Middle frontal gyrus (tissue), 1 donor: ENCODE measurements at regions not wholly inside any gene's neighbourhood (a gene's known extent, or its start where the extent isn't known, plus 50 kb on each side); places are given as distances from the start of the nearest gene placed in this dataset.

ENCODE experiments used
- DNase-seq: peaks from one replicate; pipeline ENCODE4 v3.0.0-alpha.2; 2015; ENCODE audit warnings: low spot score; ENCODE audit errors: extremely low spot score

DNA sequence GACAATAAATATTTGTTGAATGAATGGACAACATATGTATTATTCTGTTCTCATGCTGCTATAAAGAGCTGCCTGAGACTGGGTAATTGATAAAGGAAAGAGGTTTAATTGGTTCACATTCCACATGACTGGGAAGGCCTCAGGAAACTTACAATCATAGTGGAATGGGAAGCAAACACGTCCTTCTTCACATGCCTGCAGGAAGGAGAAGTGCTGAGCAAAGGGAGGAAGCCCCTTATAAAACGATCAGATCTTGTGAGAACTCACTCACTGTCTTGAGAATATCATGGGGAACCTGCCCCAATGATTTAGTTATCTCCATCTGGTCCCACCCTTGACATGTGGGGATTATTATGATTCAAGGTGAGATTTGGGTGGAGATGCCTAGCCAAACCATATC is 233.9 kb upstream of the AADAT start:
- DNase-seq = no peak

GRCh38 chr4:170307182-170307581 is 217.4 kb upstream of the AADAT start:
- no peak for DNase-seq

GRCh38 chr4:170306208-170306607 is 216.5 kb upstream of the AADAT start:
- DNase-seq = no peak

GRCh38 chr4:170305627-170306026 is 215.9 kb upstream of the AADAT start:
- DNase-seq = no peak

DNA sequence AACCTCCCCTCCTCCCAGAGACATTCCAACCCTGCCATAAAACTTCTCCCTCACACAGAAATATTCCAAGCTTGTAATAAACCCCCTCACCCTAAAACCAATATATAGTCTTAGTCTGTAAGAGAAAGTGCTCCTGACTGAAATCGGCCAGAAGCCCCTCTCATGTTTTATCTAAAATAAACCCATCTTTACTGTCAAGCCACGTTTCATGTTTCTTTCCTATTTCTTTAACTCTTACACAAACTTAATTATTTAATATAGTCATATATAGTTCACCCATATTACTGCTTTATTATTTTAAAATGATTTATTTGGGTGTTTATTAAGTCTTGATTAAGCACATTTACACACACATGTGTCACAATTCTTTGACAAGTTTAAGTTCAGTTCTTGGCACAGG is 191.3 kb upstream of the AADAT start:
- DNase-seq = no peak

DNA sequence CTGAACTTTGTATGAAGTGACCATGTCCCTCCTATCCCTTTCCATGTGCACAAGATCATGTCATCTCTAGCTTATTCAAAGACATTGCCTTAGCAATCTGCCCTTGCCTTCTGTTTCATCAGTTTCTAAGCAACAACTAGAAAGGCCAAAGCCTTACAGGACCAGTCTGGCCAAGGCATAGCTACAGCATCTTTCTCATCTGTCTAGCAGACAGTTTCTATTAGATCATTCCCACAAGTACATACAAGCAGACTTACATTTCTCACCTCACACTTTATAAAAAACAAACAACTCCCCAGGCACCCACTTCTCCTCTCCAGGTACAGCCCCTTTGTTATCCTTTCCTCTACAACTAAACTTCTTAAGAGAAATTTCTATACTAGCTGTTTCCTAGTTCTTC is 188.7 kb upstream of the AADAT start:
- no peak for DNase-seq

- no peak for DNase-seq
Observed at GRCh38 chr4:170274616-170275015, 184.9 kb upstream of the AADAT start.

DNA sequence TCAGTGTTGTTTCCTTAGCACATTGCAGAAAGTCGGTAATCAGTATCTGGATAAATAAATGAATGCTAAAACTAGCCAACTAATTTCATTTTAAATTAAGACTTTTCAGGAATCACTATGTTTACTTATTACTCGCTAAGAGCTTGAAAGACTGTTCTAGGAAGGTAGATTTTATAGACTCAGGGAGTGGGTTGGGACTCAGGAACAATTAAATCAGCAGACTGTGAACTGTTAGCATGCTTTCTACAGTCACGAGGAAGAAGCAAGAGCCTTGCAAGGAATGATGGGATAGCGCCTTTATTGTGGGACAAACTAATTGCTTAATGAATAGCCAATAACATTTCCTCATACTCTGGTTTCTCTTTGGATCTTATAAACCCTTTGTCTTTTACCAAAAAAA is 183.2 kb upstream of the AADAT start:
- DNase-seq = no peak

GRCh38 chr4:170271723-170272122 is 182.0 kb upstream of the AADAT start:
- DNase-seq = no peak

DNA sequence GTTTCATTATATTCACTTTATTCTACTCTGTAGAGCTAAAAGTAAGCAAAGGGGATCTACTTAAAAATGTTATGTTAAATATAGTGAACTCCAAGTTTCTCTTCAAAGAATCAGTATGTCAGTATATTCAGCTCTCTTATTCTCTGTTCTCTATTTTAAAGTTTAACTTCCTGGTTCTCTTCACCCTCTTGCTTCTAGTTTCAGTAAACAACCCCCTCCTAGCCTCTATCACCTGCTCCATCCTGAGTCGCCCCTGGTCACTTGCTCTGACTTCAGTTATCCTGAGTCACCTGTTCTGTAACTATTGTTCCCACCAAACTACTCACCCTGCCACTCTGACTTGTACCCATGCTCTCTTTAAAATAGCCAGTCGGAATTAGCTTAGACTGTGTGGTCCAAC is 180.9 kb upstream of the AADAT start:
- no peak for DNase-seq

- DNase-seq = no peak
Observed at GRCh38 chr4:170269950-170270349, 180.2 kb upstream of the AADAT start.

DNA sequence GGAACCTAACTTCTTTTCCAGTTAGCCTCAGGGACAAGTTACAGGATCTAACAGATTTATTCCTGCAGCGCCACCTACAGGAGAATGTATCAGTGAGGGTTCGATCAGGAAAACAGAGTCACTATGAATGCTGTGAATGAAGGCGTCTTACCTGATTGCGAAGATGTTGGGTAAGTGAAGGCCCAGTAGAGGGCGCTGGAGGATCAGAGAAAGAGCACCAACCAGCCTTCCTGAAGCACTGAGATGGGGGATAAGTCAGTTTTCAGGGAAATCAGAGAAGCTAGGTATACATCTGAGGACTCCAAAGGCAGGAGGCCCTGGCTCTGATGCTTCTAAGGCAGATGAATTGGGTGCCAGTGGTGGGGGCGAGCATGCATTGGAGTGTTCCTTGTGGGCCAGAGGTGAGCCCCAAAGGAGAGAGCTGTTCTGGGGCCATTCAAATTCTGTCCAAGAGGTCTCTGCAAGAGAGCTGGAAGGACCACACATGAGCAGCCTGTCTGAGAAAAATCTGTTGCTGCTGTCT is 169.9 kb upstream of the AADAT start:
- DNase-seq = peak; percentile 71

DNA sequence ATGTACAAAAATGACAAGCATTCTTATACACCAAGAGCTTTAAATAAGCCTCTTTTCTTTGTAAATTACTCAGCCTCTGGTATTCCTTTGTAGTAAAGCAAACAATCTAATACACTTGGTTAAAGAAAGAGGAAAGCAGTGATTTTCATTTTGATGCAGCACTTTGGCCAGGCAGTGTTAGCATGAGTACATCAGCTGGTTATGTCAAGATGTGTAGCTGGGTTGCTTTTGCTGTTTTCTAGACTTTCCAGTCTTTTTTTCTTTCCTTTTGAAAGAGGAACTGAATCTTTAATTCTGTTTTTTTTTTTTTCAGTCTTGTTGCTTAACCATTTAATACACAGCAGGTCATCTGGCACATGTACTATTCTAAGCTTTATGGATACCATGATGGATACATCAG is 167.1 kb upstream of the AADAT start:
- no peak for DNase-seq

GRCh38 chr4:170248576-170248975 is 158.8 kb upstream of the AADAT start:
- no peak for DNase-seq

DNA sequence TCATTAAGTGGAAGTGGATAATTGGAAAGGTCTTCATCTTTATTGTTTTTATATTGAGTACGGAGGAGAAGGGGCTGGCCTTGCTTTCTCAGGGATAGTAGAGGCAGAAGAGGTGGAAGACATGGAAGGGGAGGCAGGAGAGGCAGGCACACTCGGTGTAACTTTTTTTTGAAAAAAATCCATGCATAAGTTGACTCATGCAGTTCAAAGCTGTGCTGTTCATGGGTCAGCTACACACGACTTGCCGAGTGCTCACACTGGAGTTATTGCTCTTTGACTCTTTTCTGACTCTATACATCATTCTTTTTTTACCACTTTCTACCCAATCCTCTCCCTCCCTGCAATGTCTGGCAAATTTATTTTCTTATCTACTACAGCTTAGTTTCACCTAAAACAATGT is 158.3 kb upstream of the AADAT start:
- no peak for DNase-seq

DNA sequence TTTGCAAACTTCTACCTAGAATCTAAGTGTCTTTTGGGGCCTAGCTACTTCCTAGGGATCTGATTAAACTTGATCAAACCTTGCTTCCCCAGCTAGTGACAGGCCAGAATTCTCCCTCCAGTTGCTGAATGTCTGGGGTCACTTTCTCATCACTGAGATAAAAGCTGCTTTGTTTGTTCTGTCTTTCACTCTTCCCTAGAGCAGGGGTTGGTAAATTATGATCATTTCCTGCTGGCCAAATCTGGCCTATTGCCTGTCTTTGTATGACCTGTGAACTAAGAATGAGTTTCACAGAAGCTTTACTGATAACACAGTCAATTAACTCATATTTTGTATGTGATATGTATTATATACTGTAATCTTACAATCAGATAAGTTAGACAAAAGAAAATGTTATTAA is 157.8 kb upstream of the AADAT start:
- no peak for DNase-seq

DNA sequence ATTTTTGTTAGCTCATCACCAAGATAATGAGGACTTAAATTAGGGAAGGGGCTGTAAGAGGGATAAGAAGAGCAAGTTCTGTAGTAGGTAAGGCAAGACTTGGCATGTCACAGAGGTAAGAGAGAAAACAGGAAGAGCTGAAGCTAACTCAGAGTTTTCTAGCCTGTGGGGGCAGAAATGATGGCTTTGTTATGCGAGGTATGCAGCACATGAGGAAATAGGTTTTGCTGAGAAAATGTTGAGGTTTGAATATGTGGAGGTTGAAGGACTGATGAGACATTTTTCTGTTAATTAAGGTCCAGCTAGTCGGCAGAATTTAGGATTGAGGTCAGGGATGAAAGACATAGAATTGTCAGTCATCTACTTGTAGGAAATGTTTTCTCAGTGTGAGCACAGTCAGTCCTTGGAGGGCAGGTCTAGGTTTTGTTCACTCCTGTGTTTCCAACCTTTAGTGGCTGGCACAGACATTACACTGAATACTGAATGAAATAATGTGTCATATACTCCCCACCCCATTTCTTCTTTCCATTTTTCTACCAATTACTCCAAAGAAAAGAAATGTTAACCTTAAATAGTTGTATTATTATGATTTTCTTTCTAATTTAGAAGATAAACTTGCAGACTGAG is 154.0 kb upstream of the AADAT start:
- no peak for DNase-seq

- DNase-seq = peak; percentile 17
Observed at GRCh38 chr4:170242471-170242870, 152.7 kb upstream of the AADAT start.

- DNase-seq = no peak
Observed at GRCh38 chr4:170234800-170235199, 145.0 kb upstream of the AADAT start.

GRCh38 chr4:170231377-170231776 is 141.6 kb upstream of the AADAT start:
- no peak for DNase-seq

DNA sequence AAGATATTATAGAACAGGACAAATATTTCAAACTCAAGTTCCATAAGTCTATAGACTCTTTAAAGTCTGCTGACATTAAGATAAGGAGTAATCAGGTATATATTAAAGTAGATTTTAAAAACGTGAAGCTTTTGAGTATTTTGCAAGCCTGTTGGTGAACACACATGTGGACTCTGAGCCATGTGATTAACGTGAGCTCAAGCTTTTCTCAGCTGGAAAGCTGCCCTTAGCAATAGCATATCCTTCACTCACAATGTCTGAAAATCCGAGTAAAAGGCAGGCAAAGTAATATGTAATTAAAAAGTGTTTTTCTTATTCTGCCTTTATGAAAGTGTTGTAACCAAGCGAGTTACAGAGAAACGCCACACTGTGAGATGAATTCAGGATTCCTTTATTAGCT is 140.5 kb upstream of the AADAT start:
- DNase-seq = no peak

DNA sequence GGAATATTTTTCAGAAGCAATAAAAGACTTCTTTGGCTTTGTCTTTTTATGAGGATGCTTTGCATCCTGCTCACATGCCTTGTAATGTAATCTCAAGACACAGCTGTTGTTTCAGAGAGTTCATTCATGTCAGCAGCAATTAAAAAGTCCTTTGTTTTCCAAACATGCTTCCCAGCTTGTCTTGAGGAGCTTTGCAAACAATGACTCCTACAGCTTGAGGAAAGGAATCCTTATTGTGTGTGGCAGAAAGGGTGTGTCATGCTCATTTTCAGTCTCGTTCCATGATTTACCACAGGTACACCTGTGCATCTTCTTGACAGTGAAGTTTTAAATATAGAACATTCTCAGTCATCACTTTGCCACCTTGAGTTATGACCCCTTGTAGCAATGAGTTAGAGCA is 139.2 kb upstream of the AADAT start:
- no peak for DNase-seq

DNA sequence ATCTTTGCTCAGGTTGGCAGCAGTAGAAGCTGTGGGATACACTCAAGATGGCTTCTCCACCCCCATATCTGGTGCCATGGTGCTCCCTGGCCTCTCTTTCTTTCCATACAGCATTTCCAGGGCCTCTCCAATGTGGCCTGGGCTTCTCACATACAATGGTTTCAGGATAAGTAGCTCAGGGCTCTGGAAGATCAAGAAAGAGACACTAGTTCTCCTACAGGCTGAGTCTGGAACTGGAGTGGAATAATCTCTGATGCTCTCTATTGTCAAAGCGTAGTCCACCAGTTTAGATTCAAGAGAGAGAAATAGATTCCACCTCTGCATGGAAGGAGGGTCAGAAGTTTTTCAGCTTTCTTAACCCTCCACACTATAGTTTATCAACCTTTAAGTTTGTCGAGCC is 138.2 kb upstream of the AADAT start:
- no peak for DNase-seq

GRCh38 chr4:170226288-170226687 is 136.5 kb upstream of the AADAT start:
- DNase-seq = no peak
